Stomach (tissue), 8 donors: ENCODE measurements at regions not wholly inside any gene's neighbourhood (a gene's known extent, or its start where the extent isn't known, plus 50 kb on each side); places are given as distances from the start of the nearest gene placed in this dataset.

Source experiments
- DNase-seq, 2 donors: peaks; one replicate each; pipeline versions ENCODE4 v3.0.0 to v3.0.0-alpha.2; 2013 to 2019
- H3K27ac ChIP-seq, 5 donors: fragments of 200-600 bp in 4 of 5; sonication (generic) in 4 of 5; one replicate each; pipeline ENCODE4 v1.5.1; 2013 to 2019; ENCODE audit warnings: mild to moderate bottlenecking in 1 of 5, moderate library complexity in 1 of 5
- H3K27me3 ChIP-seq, 3 donors: fragments of 200-600 bp; sonication (generic); one replicate each; pipeline ENCODE4 v1.5.1; 2017 to 2019; ENCODE audit warnings: mixed run types in 1 of 3
- H3K36me3 ChIP-seq, 4 donors: fragments of 200-600 bp; sonication (generic); 1 replicate in 3 of 4; 2 replicates in 1 of 4; pipeline ENCODE4 v1.5.1; 2016 to 2019
- H3K4me1 ChIP-seq, 4 donors: fragments of 200-600 bp; sonication (generic); one replicate each; pipeline ENCODE4 v1.5.1; 2016 to 2019
- H3K4me3 ChIP-seq, 4 donors: fragments of 200-600 bp; sonication (generic) in 3 of 4; one replicate each; pipeline ENCODE4 v1.5.1; 2016 to 2019; ENCODE audit warnings: mild to moderate bottlenecking in 1 of 4
- H3K9me3 ChIP-seq, 4 donors: fragments of 200-600 bp; sonication (generic); one replicate each; pipeline ENCODE4 v1.5.1; 2016 to 2019
- CTCF ChIP-seq, 7 experiments: fragments of 450-650 bp in 4 of 7; fragments of 200-600 bp in 3 of 7; sonication (generic) in 3 of 7; IDR thresholded peaks; one replicate each; pipeline ENCODE4 v1.5.1; 2016 to 2019; ENCODE audit warnings: antibody characterized with exemption in 7 of 7, control low read depth in 2 of 7, mild to moderate bottlenecking in 1 of 7
- EP300 ChIP-seq: sonication (generic); formaldehyde crosslinking; IDR thresholded peaks from one replicate; pipeline ENCODE4 v1.6.1; 2017; ENCODE audit warnings: antibody characterized with exemption
- POLR2A ChIP-seq, 4 donors: fragments of 450-650 bp; IDR thresholded peaks; one replicate each; pipeline ENCODE4 v1.6.1; 2016; ENCODE audit warnings: antibody characterized with exemption in 4 of 4, control low read depth in 2 of 4, mild to moderate bottlenecking in 1 of 4, moderate library complexity in 1 of 4
- POLR2AphosphoS5 ChIP-seq, 3 donors: sonication (generic); formaldehyde crosslinking; IDR thresholded peaks; one replicate each; pipeline ENCODE4 v1.6.1; 2016; ENCODE audit warnings: antibody characterized with exemption in 3 of 3
- WGBS, 5 donors: extraction: QIAGEN DNeasy Blood & Tissue Kit in 3 of 5; methylation state at CpG; one replicate each; pipeline versions ENCODE4 v1.1.5 to v1.1.7; 2013 to 2018; 5-methylcytosine and 5-hydroxymethylcytosine counted together
- intact Hi-C: fragments of 100-400 bp; cut with DNase I; formaldehyde crosslinking; loops from one replicate; pipeline ENCODE4 v1.15.1; 2023; ENCODE audit warnings: low total_unique reads
- donor health status: healthy with polysubstance abuse.
- donor health status: Bipolar disorder and iron deficiency.
- donor health status: healthy.

- intact Hi-C loops: no loop called here
- WGBS, 5 donors: 91 to 96% (median 92%) methylated on average over 4 of the region's 4 CpGs
- peaks cover 0 to 17% (median 7%) of the 10 kb centered on the region in 4 donors for H3K4me1 ChIP-seq
- H3K27me3 ChIP-seq: no peaks in the 10 kb centered on the region
- H3K27ac ChIP-seq: no peak overlapping the region
- no peak for DNase-seq
- no peak for TF ChIP-seq EP300
- no peak for TF ChIP-seq POLR2A (IDR thresholded peaks at IDR 0.05)
- TF ChIP-seq POLR2AphosphoS5 (IDR thresholded peaks at IDR 0.05): no peak
- no peaks in the 10 kb centered on the region for H3K9me3 ChIP-seq
- H3K36me3 ChIP-seq: no peaks in the 10 kb centered on the region
- no peak overlapping the region for H3K4me3 ChIP-seq
Measured at GRCh38 chr5:39523821-39524220, 99.0 kb upstream of the DAB2 start.

GRCh38 chr5:39521940-39522590, 97.3 kb upstream of the DAB2 start:
- no peak for DNase-seq
- Histone ChIP-seq H3K4me3 (no peak overlapping the region), H3K9me3 (no peaks in the 10 kb centered on the region), H3K4me1 (peaks cover 0 to 22% (median 10%) of the 10 kb centered on the region in 4 donors), H3K27me3 (no peaks in the 10 kb centered on the region), H3K27ac (no peak overlapping the region), H3K36me3 (no peaks in the 10 kb centered on the region)
- TF ChIP-seq POLR2AphosphoS5 (IDR thresholded peaks at IDR 0.05): no peak
- TF ChIP-seq CTCF (IDR thresholded peaks at IDR 0.05): no peak
- no peak for TF ChIP-seq EP300
- no peak for TF ChIP-seq POLR2A (IDR thresholded peaks at IDR 0.05)
- 64 to 75% (median 72%) methylated on average over 4 of the region's 4 CpGs for WGBS, 5 donors
- intact Hi-C loops: no loop called here

GRCh38 chr5:39521098-39521860, 96.5 kb upstream of the DAB2 start:
- WGBS, 5 donors: 71 to 82% (median 77%) methylated on average over 2 of the region's 2 CpGs
- Histone ChIP-seq H3K36me3 (no peaks in the 10 kb centered on the region), H3K27ac (peak overlapping the region in 1 of 5 donors; percentile 63)

GRCh38 chr5:39520232-39520572, 95.4 kb upstream of the DAB2 start:
- intact Hi-C loops: no loop called here
- no peaks in the 10 kb centered on the region for H3K27me3 ChIP-seq
- no peaks in the 10 kb centered on the region for H3K9me3 ChIP-seq
- peak overlapping the region in 4 of 5 donors; percentile 53 to 63 (median 58) for H3K27ac ChIP-seq
- peaks cover 0 to 22% (median 10%) of the 10 kb centered on the region in 4 donors for H3K4me1 ChIP-seq
- TF ChIP-seq POLR2AphosphoS5 (IDR thresholded peaks at IDR 0.05) (peak in 1 of 3 donors; percentile 28), EP300 (no peak), POLR2A (IDR thresholded peaks at IDR 0.05) (no peak)
- 52 to 78% (median 57%) methylated on average over 3 of the region's 3 CpGs for WGBS, 5 donors
- no peak overlapping the region for H3K4me3 ChIP-seq
- DNase-seq: peak in 1 of 2 donors; percentile 79
- no peaks in the 10 kb centered on the region for H3K36me3 ChIP-seq

More at GRCh38 chr5:39521098-39521860, 96.5 kb upstream of the DAB2 start:
- TF ChIP-seq POLR2AphosphoS5 (IDR thresholded peaks at IDR 0.05) (no peak), POLR2A (IDR thresholded peaks at IDR 0.05) (no peak), EP300 (no peak), CTCF (IDR thresholded peaks at IDR 0.05) (no peak)
- Histone ChIP-seq H3K9me3 (no peaks in the 10 kb centered on the region), H3K27me3 (no peaks in the 10 kb centered on the region), H3K4me1 (peaks cover 0 to 22% (median 10%) of the 10 kb centered on the region in 4 donors), H3K4me3 (no peak overlapping the region)
- no peak for DNase-seq
- intact Hi-C loops: no loop called here

GRCh38 chr5:39519566-39520231, 94.9 kb upstream of the DAB2 start:
- WGBS, 5 donors: 50 to 72% (median 63%) methylated on average over 3 of the region's 3 CpGs
- no peaks in the 10 kb centered on the region for H3K27me3 ChIP-seq
- intact Hi-C loops: no loop called here
- H3K27ac ChIP-seq: peak overlapping the region in 3 of 5 donors; percentile 57 to 63 (median 60)
- DNase-seq: peak in 1 of 2 donors; percentile 35
- H3K4me3 ChIP-seq: no peak overlapping the region
- H3K9me3 ChIP-seq: no peaks in the 10 kb centered on the region
- no peaks in the 10 kb centered on the region for H3K36me3 ChIP-seq
- H3K4me1 ChIP-seq: peaks cover 0 to 22% (median 10%) of the 10 kb centered on the region in 4 donors
- peak in 1 of 3 donors; percentile 12 for TF ChIP-seq POLR2AphosphoS5 (IDR thresholded peaks at IDR 0.05)
- TF ChIP-seq POLR2A (IDR thresholded peaks at IDR 0.05): no peak
